ENCODE measurements at regions not wholly inside any gene's neighbourhood (a gene's known extent, or its start where the extent isn't known, plus 50 kb on each side); places are given as distances from the start of the nearest gene placed in this dataset.

DNA sequence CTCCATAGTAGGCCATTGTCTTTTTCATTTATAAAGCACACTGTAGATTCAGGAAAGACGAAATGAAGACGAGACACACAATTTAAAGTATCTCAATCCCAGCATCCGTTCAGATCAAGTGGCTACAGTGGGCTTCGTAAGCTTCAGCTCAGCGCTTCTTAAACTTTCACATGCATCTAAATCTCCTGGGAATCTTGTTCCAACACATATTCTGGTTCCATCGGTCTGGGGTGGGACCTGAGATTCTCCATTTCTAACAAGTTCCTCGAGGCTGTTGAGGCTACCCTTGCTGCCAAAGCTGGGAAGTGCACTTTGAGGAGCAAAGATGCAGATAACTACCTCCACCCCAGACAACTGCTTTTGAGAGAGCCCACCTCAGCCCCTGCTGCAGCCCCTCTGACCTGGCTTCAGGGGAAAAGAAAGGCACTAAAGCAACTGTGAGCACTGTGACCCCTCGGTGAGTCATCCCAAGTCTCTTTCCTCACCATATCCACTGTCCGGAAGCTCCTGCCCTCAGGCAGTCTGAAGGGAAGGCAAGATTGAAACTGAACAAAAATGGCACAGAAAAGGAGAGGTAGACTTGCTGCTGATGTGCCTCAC, 201.1 kb upstream of the FBXO11 start:
- DNase-seq (ENCODE audit: low read depth) = peak; percentile 94

DNA sequence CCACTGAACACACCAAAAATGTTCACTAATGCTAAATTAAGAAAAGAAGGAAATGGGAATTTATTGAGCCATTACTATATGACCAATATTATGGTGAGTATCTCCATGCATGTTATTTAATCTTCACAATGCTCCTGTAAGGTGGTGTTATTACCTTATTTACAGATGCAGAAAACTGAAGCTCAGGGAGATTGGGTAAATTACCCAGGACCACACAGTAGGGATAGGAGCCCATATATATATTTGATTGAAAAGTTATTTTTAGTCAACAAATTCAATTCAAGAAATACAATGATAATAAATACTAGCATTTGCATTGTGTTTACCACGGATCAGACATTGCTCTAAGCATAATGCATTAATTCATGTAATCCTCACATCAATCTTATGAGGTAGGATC, 202.2 kb upstream of the FBXO11 start:
- no peak for DNase-seq (ENCODE audit: low read depth)

GRCh38 chr2:48109491-48110204, 203.3 kb upstream of the FBXO11 start:
- DNase-seq (ENCODE audit: low read depth) = no peak

GRCh38 chr2:48110492-48110891, 204.0 kb upstream of the FOXN2 start:
- DNase-seq (ENCODE audit: low read depth) = no peak

GRCh38 chr2:48112911-48113680, 201.4 kb upstream of the FOXN2 start:
- peak; percentile 28 for DNase-seq (ENCODE audit: low read depth)

DNA sequence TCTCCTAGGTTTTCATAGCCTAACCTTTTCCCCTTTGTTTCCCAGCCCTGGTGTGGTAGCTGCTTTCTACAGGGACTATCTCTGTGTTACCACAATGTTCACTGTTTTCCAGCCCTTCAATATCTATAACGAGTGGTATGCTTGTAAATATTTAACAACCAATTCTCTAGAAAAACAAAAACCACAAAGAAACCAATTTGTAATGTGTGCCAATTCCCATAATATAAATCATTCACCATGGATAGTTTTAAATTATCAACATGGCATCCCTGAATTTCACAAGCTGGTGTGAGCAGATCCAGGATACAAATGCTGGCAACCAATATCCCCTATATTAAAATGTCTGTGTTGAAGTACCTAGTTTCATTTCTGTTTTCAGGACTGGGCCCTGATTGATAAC, 200.7 kb upstream of the FOXN2 start:
- DNase-seq (ENCODE audit: low read depth) = peak; percentile 30

DNA sequence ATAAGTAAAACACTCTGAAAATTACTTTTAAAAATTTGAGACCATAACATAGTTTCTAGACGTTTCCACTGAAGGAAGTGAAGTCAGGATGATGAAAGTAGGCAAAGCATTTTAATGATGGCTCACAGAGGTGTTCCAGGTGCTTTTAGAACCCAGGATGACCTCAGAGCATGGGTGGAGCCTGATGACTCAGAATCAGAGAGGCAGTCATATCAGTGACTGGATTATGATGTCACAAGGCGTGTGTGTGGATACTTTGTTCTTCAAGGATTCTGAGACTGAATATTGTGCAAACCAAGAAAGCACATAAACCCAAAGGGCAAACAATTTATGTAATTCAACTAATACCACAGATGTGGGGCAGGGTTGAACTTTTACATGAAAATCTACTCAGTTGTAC, 200.2 kb upstream of the FOXN2 start:
- DNase-seq (ENCODE audit: low read depth) = peak; percentile 47

GRCh38 chr2:48116497-48116896, 198.0 kb upstream of the FOXN2 start:
- no peak for DNase-seq (ENCODE audit: low read depth)

DNA sequence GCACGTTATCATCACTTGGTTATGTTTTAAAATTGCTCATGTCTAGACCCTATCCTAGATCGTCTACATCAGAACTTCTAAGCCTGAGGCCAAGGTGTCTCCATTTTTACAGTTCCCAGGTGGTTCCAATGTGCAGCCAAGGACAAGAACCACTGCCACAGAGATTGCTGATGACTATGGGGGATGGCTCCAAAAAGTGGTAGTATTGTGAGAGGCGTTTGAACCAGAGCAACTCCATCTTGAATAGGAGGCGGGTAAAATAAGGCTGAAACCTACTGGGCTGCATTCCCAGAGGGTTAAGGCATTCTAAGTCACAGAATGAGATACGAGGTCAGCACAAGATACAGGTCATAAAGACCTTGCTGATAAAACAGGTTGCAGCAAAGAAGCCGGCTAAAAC, 195.6 kb upstream of the FOXN2 start:
- no peak for DNase-seq (ENCODE audit: low read depth)

- DNase-seq (ENCODE audit: low read depth) = no peak
Observed at GRCh38 chr2:48120112-48120511, 194.4 kb upstream of the FOXN2 start.

DNA sequence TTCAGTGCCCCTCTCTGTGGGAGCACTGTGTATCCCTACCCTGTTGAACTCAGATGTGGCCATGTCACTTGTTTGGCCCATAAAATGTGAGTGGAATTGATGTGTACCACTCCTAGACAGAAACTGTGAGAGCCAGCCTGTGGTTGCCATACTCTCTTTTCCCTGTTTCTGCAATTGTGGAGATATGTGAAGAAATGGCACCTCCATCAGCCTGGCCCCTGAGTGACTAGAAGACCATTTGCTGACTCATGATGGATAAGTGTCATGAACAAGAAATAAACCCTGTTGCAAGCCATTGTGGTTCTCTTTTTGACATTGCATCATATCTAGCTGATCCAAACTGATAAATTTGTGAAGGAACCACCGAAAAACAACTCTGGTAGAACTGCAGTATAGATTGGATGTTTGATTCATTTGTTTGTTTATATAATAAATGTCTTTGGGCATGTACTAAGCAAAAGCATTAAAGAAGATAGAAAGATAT, 193.7 kb upstream of the FOXN2 start:
- DNase-seq (ENCODE audit: low read depth) = peak; percentile 37

DNA sequence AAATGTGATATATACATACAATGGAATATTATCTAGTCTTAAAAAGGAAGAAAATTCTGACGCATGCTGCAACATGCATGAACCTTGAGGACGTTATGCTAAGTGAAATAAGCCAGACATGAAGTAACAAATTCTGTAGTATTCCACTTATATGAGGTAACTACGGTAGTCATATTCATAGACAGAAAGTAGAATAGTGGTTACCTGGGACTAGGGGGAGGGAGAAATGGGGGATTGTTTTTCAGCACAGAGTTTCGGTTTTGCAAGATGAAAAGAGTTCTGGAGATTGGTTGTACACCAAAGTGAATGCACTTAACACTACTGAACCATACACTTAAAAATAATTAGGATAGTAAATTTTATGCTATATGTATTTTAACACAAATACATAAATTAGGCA, 192.3 kb upstream of the FOXN2 start:
- no peak for DNase-seq (ENCODE audit: low read depth)

DNA sequence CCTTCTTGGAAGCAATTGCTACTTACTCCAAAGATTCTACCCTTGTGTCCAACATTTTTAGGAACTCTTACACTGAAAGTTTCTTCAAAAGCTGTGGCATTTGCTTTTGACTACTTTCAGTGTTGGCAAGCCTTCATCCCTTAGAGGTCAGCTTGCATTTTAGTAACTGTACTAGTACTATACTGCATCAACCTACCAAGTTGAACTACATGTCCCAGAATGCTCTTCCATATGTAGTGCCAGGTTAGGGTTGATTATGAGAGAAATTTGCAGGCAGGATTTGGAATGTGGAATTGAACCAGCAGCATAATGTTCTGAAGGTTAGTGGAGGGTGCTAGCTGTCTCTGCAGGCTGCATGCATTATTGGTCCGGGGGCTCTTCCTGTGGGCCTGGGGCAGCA, 189.9 kb upstream of the FOXN2 start:
- peak; percentile 19 for DNase-seq (ENCODE audit: low read depth)

DNA sequence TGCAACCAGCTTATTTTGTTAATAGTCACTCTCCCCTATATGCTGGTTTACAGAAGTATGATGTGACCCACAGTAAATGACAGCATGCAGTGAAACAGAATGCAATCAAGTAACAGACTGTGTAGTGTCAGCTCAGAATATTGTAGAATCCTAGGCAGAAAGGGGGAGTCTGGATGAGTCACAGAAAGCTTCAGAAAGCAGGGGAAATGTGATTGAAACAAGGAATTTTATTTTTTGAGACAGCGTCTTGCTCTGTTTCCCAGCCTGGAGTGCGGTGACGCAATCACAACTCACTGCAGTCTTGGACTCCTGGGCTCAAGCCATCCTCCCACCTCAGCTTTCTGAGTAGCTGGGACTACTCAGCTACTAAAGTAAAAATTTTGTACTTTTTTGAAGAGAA, 188.3 kb upstream of the FOXN2 start:
- peak; percentile 68 for DNase-seq (ENCODE audit: low read depth)

DNA sequence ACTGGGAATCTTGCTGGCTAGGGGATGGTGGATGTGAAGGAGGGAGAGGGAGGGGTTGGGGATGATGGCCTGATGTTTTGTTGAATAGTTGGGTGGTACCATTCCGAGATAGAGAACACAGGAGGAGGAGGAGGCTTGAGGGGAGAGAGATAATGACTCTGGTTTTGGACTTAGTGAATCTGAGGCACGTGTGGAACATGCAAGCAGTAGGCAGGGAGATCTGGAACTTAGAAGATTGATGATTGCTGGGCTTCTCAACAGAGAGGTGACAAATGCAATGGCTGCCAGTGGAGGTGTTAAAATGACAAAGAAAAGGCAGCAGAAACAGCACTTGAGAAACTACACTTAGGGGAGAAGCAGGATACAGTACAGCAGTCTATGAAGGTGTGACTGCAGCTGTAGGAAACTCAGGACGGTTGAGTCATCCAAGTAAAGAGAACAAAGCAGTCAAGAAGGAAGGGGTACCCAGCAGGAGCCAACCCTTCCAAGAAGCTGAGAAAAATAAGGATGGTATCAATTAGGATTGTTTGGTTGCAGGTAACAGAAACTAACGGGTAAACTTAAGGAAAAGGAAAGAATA, 186.8 kb upstream of the FOXN2 start:
- no peak for DNase-seq (ENCODE audit: low read depth)

DNA sequence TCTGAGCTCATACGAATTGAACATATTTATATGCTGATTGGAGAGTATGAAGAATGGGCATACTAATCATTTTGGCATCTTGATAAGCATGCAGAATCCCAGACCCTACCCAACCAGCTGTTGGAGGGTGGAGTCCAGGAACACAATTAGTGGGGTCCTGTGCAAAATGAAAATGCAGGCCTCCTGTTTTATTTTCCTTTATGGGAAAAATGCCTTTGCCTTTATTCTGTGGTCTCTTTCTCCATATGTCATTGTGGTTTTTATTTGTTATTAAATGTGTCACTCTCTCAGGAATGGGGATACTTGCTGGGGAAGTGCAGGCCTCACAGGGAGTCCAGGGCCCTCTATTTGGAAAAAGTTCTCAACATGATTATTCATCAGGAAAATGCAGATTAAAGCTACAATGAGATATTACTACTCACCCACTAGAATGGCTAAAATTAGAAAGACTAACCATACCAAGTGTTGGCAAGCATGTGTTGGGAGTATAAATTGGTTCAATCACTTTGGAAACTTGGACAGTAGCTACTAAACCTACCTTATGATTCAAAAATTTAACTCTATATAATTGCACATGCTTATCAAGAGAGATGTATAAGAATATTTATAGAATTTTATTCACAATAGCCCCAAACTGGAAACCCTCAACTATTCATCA, 185.1 kb upstream of the FOXN2 start:
- peak; percentile 81 for DNase-seq (ENCODE audit: low read depth)

- DNase-seq (ENCODE audit: low read depth) = peak; percentile 70
Observed at GRCh38 chr2:48131539-48132270, 182.8 kb upstream of the FOXN2 start.

- no peak for DNase-seq (ENCODE audit: low read depth)
Observed at GRCh38 chr2:48132271-48132625, 182.2 kb upstream of the FOXN2 start.

- DNase-seq (ENCODE audit: low read depth) = no peak
Observed at GRCh38 chr2:48134704-48135103, 179.8 kb upstream of the FOXN2 start.

- DNase-seq (ENCODE audit: low read depth) = no peak
Observed at GRCh38 chr2:48135797-48136196, 178.7 kb upstream of the FOXN2 start.

DNA sequence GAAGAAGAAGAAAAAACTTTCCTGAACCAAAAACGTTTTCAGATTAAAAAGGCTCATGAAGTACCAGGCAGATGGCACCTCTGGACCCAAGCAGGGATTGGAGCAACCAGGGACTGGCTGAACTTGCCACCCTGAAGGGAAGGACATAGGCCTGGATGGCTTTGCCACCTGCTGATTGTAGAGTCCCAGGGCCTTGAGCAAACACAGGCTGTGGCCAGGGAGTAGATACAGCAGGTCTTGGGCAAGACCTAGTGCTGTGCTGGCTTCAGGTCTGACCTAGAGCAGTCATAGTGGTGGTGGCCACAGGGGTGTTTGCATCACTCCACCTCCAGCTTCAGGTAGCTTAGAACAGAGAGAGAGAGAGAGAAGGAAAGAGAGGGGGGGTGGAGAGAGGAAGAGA, 176.7 kb upstream of the FOXN2 start:
- no peak for DNase-seq (ENCODE audit: low read depth)

GRCh38 chr2:48138898-48139297, 175.6 kb upstream of the FOXN2 start:
- DNase-seq (ENCODE audit: low read depth) = no peak
